Central memory CD8-positive, alpha-beta T cell (primary cell): ENCODE measurements at regions not wholly inside any gene's neighbourhood (a gene's known extent, or its start where the extent isn't known, plus 50 kb on each side); places are given as distances from the start of the nearest gene placed in this dataset.
A peak's percentile ranks its signal among the peaks of the same experiment; 100 is the strongest.

Source experiments
- ATAC-seq: fragments of 150-1000 bp; cut with Tn5 transposase; replicated peaks from 2 replicates; pipeline ENCODE4 v1.10.0; 2022; ENCODE audit warnings: mild to moderate bottlenecking, moderate FRiP score, moderate number of reproducible peaks; ENCODE audit not compliant: poor library complexity, severe bottlenecking; ENCODE audit errors: extremely low read depth
- DNase-seq, 2 donors: peaks; one replicate each; pipeline ENCODE4 v3.0.0; 2021; ENCODE audit warnings: low spot score in 2 of 2
- H3K27ac Mint-ChIP-seq: one replicate; pipeline ENCODE4 v1.8.0; 2022; ENCODE audit warnings: low read depth, mild to moderate bottlenecking, moderate library complexity, mixed read lengths
- H3K27me3 Mint-ChIP-seq: one replicate; pipeline ENCODE4 v1.8.0; 2022; ENCODE audit warnings: mixed read lengths
- H3K36me3 Mint-ChIP-seq: one replicate; pipeline ENCODE4 v1.8.0; 2022; ENCODE audit warnings: mild to moderate bottlenecking, moderate library complexity, mixed read lengths; ENCODE audit not compliant: insufficient read depth
- H3K4me1 Mint-ChIP-seq: one replicate; pipeline ENCODE4 v1.8.0; 2022; ENCODE audit warnings: mixed read lengths
- H3K4me3 Mint-ChIP-seq: one replicate; pipeline ENCODE4 v1.8.0; 2022; ENCODE audit warnings: mild to moderate bottlenecking, moderate library complexity, mixed read lengths
- H3K9me3 Mint-ChIP-seq: one replicate; pipeline ENCODE4 v1.8.0; 2022; ENCODE audit warnings: mixed read lengths

DNA sequence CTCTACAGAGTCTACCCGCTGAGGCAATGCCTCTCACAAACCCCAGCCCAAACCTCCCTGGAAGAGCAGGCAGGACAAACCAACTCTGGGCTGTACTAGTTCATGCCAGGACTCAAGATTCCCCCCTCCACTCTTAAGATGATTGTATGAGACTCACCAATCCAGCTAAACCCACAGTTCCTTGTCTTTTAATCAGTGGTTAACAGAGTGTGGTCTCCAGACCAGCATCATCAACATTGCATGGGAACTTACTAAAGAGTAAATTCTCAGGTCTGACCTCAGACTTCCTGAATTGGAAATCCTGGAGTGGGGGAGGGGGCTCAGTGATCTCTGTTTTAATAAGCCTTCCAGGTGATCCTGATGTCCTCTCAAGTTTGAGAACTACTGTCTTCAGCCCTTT is 240.9 kb downstream of the GAS1 start:
- ATAC-seq (no peak), DNase-seq (no peak)
- Mint-ChIP-seq H3K27ac (no peak overlapping the region), H3K4me1 (no peaks in the 10 kb centered on the region), H3K36me3 (no peaks in the 10 kb centered on the region), H3K4me3 (no peak overlapping the region), H3K27me3 (peaks cover 24% of the 10 kb centered on the region), H3K9me3 (no peaks in the 10 kb centered on the region)

DNA sequence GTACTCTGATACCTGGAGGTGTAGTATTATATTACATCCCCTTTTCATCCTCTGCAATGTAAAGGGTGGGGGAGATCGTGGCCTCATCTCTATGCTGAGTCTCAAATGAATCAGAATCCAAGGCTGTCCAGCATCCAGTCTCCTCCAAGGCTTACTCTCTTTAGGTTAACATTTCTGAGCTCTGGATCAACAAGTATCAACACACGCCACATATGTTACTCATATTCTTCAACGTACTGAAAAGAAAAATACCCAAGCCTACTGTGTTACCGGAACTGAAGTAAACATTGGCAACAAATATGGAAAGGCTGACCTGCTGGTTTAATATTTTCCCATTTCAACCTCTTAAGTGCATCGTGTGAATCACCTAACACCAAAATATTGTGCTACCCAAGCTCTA is 241.8 kb downstream of the GAS1 start:
- DNase-seq = no peak
- no peaks in the 10 kb centered on the region for H3K36me3 Mint-ChIP-seq
- H3K27me3 Mint-ChIP-seq = peaks cover 33% of the 10 kb centered on the region
- no peaks in the 10 kb centered on the region for H3K9me3 Mint-ChIP-seq
- H3K4me3 Mint-ChIP-seq = no peak overlapping the region
- no peaks in the 10 kb centered on the region for H3K4me1 Mint-ChIP-seq
- no peak overlapping the region for H3K27ac Mint-ChIP-seq
- no peak for ATAC-seq

DNA sequence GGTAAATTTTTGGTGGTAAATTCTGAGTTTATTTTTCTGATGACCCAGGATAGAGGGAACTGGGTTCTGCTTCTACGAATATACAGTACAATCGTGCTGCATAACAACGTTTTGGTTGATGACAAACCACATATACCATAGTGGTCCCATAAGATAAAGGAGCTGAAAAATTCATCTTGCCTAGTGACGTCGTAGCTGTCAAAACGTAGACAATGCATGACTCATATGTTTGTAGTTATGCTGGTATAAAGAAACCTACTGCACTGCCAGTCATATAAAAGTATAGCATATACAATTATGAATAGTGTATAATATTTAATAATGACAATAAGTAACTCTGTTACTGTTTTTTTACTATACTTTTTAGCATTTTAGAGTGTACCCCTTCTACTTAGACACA is 244.0 kb downstream of the GAS1 start:
- H3K27ac Mint-ChIP-seq = no peak overlapping the region
- DNase-seq = no peak
- H3K4me3 Mint-ChIP-seq = no peak overlapping the region
- H3K9me3 Mint-ChIP-seq = no peaks in the 10 kb centered on the region
- no peaks in the 10 kb centered on the region for H3K4me1 Mint-ChIP-seq
- no peak for ATAC-seq
- H3K36me3 Mint-ChIP-seq = no peaks in the 10 kb centered on the region
- H3K27me3 Mint-ChIP-seq = peaks cover 52% of the 10 kb centered on the region

DNA sequence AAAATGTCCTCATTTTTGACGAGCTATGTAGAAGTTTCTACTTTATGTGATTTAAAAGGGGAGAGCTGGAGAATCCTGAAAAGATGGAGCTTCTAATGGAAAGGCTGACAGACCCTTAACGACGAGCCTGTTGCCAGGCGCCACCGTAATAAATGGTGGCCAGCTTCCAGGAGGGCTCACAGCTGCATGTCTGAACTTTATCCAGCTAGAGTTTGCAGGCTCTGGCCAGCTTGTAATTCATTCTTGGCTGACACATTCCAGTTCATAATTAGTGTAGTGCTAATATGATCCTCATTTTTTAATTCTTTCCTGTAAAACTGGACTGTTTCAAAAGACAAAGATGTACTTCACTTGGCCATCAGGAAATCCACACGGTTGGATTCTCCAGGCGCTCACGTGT is 246.7 kb downstream of the GAS1 start:
- H3K27me3 Mint-ChIP-seq = peaks cover 63% of the 10 kb centered on the region
- H3K4me1 Mint-ChIP-seq = no peaks in the 10 kb centered on the region
- H3K36me3 Mint-ChIP-seq = no peaks in the 10 kb centered on the region
- no peak overlapping the region for H3K27ac Mint-ChIP-seq
- ATAC-seq = no peak
- no peaks in the 10 kb centered on the region for H3K9me3 Mint-ChIP-seq
- DNase-seq = no peak
- no peak overlapping the region for H3K4me3 Mint-ChIP-seq

DNA sequence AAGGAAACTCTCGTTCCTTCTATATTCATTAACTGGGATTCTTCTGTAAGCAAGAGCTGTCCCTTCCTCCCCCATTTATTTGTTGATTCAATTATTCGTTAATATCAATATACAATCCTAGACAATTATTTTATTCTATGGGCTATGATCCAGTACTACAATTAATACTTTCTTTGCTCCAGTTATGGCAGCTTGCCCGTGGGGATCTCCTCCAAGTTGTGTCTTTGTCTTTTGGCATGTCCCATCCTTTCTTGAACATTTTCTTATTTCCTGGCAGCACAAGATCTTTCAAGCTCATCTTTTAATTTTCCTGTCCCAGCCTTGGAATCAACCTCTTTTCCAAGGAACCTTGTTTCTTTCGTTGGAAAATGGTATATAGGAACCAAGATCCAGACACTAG is 249.3 kb downstream of the GAS1 start:
- H3K27me3 Mint-ChIP-seq = peaks cover 69% of the 10 kb centered on the region
- no peak overlapping the region for H3K27ac Mint-ChIP-seq
- DNase-seq = no peak
- no peaks in the 10 kb centered on the region for H3K4me1 Mint-ChIP-seq
- no peak for ATAC-seq
- no peaks in the 10 kb centered on the region for H3K9me3 Mint-ChIP-seq
- H3K4me3 Mint-ChIP-seq = no peak overlapping the region
- no peaks in the 10 kb centered on the region for H3K36me3 Mint-ChIP-seq

DNA sequence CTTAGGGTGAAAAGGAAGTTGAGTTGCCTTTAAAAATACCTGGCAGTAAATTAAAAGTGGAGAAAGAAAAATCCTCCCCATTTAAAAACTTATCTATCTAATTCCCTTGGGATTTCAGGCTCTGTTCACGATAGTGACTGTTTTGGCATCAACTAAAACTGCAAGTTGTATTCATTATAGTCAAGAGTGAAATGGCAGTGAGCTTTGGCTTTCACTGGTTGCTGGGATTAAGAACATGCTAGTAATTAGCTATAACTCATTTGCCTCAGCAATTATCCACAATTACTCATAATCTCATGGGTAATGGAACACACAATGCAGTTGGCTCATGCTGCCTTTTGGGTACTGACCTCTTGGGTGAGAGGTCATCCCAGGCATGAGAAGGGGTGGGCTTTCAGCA is 250.1 kb downstream of the GAS1 start:
- no peak for DNase-seq
- no peak overlapping the region for H3K27ac Mint-ChIP-seq
- no peaks in the 10 kb centered on the region for H3K36me3 Mint-ChIP-seq
- H3K4me1 Mint-ChIP-seq = no peaks in the 10 kb centered on the region
- no peak overlapping the region for H3K4me3 Mint-ChIP-seq
- peaks cover 75% of the 10 kb centered on the region for H3K27me3 Mint-ChIP-seq
- H3K9me3 Mint-ChIP-seq = no peaks in the 10 kb centered on the region
- ATAC-seq = no peak

DNA sequence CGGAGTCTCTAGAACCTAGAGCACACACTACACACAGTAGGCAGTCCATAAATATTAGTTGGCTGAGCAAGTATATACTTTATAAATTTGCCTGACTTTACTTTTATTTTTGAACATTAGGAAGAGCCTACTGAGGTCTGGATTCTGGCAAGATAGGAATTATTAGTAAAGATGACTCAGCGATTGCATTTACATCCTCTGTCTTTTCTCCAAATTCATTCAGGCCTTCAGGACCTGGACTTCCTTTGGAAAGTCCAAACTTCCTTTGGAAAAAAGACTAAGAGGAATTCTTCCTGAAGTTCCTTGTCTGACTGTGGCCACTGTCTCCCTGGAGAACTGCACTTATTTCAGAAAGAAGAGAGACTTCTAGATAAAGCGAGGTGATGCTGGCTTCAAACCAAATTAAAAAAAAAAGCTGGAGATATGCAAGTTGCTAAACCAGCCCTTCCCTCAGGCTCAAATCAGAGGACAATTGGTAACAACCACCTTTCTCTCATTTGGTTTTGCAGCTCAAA is 251.3 kb downstream of the GAS1 start:
- no peak for ATAC-seq
- H3K27me3 Mint-ChIP-seq = peaks cover 66% of the 10 kb centered on the region
- no peak overlapping the region for H3K27ac Mint-ChIP-seq
- no peak for DNase-seq
- H3K4me1 Mint-ChIP-seq = no peaks in the 10 kb centered on the region
- no peaks in the 10 kb centered on the region for H3K9me3 Mint-ChIP-seq
- no peaks in the 10 kb centered on the region for H3K36me3 Mint-ChIP-seq
- H3K4me3 Mint-ChIP-seq = no peak overlapping the region

DNA sequence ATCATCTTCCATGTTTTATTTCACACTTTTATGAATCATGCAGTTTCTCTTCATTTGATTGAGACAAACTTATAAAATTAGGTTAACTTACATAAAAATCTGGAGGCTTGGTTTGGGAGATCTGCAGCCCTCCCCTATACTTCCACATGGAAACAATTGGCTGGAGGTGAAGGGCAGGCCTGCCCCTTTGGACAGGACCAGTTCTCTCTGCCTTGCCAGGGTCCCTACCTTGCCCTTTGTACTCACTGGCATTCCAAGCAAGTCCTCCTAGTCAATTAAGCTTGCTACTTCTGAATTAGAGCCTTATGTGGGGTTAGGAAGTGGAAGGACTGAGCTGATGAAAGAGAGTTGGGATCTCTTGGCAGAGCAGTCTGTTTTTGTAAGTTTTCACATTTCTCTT is 257.3 kb downstream of the GAS1 start:
- no peaks in the 10 kb centered on the region for H3K36me3 Mint-ChIP-seq
- no peak overlapping the region for H3K27ac Mint-ChIP-seq
- no peaks in the 10 kb centered on the region for H3K9me3 Mint-ChIP-seq
- ATAC-seq = no peak
- peaks cover 47% of the 10 kb centered on the region for H3K27me3 Mint-ChIP-seq
- no peaks in the 10 kb centered on the region for H3K4me1 Mint-ChIP-seq
- DNase-seq = no peak
- no peak overlapping the region for H3K4me3 Mint-ChIP-seq

DNA sequence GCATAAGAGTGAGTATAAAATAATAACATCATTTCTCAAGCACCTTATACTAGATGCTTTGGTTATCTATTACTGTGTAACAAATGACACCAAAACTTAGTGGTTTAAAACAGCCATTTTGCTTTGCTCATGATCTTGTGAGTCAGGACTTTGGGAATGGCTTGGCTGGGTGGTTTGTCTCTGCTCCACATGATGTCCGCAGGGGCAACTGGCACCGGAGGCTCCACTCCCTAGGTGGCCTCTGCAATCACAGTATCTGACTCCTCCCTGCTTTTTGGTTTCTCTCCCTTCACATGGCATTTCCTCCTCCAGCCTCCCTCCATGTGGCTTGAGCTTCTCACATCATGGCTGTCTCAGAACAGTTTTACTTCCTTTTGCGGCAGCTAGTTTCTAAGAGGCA is 259.5 kb downstream of the GAS1 start:
- ATAC-seq = no peak
- no peak overlapping the region for H3K27ac Mint-ChIP-seq
- no peaks in the 10 kb centered on the region for H3K4me1 Mint-ChIP-seq
- no peak overlapping the region for H3K4me3 Mint-ChIP-seq
- H3K9me3 Mint-ChIP-seq = no peaks in the 10 kb centered on the region
- H3K27me3 Mint-ChIP-seq = peaks cover 32% of the 10 kb centered on the region
- H3K36me3 Mint-ChIP-seq = no peaks in the 10 kb centered on the region
- DNase-seq = no peak

DNA sequence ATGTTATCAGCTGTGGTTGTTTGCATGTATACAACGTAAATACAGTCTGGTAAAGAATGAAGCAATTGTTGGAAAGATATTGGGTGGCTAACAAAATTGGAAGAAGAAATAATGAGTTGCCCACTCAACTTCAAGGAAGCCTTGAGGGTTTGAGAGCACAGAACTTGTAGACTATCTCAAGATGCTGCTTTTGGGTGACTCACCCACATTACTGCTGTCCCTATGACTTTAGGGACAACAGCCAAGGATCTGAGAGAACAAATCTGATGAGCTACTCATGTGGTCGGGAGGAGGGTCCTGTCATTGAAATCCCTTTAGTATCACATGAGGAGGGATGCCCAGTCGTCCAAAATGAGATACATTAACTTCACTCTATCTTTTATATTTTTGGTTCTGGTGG is 261.8 kb downstream of the GAS1 start:
- H3K36me3 Mint-ChIP-seq = no peaks in the 10 kb centered on the region
- H3K27me3 Mint-ChIP-seq = peaks cover 31% of the 10 kb centered on the region
- H3K4me1 Mint-ChIP-seq = no peaks in the 10 kb centered on the region
- no peak overlapping the region for H3K4me3 Mint-ChIP-seq
- ATAC-seq (no peak), DNase-seq (no peak)
- no peak overlapping the region for H3K27ac Mint-ChIP-seq
- H3K9me3 Mint-ChIP-seq = no peaks in the 10 kb centered on the region

DNA sequence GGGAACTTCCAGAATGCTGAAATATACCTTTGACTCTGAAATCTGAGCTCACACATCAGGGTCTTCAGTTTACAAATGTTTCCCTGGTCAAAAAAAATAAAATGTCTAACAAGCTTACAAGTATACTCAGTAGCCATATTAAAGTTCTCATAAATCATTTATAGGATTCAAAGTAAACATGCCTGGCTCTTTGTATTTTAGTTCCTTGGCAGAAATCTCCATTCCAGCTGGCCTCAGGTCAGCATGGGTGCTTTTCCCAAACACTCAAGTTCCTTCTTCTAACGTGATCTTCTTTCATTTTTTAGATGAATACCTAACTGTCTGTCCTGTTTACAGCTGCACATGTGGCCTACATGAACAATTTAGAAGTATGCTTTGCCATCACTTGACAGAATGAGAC is 263.2 kb downstream of the GAS1 start:
- Mint-ChIP-seq H3K9me3 (no peaks in the 10 kb centered on the region), H3K36me3 (no peaks in the 10 kb centered on the region), H3K27ac (no peak overlapping the region), H3K4me1 (no peaks in the 10 kb centered on the region), H3K4me3 (no peak overlapping the region), H3K27me3 (peaks cover 31% of the 10 kb centered on the region)
- DNase-seq = no peak
- ATAC-seq = no peak

DNA sequence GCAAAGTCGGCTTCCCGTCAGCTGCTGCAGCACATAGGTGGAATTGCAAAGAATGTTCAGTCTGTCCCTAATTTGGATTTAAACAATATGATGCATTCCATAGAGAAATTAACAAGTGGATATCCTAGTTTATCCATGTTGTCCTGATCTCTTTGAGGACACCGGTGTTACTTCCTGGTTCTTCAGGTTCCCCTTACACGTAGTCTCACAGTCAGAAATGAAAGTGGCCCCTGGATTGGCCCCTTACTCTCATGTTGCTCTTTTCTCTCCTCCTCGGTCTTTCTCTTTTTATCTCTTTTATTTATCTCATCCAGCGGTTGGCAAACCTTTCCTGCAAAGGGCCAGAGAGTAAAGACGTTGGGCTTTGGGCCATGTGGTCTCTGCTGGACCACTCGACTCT is 265.1 kb downstream of the GAS1 start:
- H3K36me3 Mint-ChIP-seq = no peaks in the 10 kb centered on the region
- H3K4me1 Mint-ChIP-seq = no peaks in the 10 kb centered on the region
- H3K9me3 Mint-ChIP-seq = no peaks in the 10 kb centered on the region
- no peak overlapping the region for H3K27ac Mint-ChIP-seq
- peaks cover 22% of the 10 kb centered on the region for H3K27me3 Mint-ChIP-seq
- H3K4me3 Mint-ChIP-seq = peak overlapping the region; percentile 8
- no peak for ATAC-seq
- DNase-seq = no peak

DNA sequence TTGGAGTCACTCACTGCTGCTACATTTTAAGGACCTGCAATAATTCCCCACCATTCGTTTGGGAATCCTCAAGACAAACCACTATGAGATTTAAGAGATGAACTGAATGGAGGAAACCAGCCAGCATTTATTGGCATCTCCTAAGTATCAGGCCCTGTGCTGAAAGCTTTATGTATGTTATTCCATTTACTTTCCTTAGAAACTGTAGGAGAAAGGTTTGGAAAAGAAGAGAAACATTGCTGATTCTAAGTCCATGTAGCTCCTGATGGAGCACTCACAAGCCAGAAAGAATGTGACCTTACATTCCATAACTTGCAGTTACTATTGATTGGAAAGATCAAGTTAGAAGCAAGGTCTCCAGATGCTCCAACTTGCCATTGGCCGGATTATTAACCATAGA is 267.4 kb downstream of the GAS1 start:
- Mint-ChIP-seq H3K9me3 (no peaks in the 10 kb centered on the region), H3K27me3 (peaks cover 10% of the 10 kb centered on the region), H3K27ac (no peak overlapping the region), H3K36me3 (no peaks in the 10 kb centered on the region), H3K4me3 (no peak overlapping the region), H3K4me1 (no peaks in the 10 kb centered on the region)
- DNase-seq (no peak), ATAC-seq (no peak)

DNA sequence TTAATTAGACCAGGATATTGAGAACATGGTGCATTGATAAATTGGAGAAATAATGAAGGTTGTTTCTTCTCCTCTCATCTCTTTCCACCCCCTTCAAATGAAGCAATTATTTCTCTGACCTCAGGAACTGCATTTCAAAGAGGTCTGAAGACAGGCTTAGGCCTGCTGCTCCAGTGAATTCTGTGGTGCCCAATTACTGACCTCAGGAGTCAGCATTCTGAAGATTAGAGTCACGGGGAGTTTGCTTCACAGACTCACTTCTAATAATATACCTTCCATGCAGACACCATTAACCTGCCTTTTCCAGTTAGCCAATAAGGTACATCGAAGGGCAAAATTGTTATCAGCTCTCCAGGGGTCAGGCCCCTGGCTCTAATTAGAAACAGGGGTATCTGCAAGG is 270.9 kb downstream of the GAS1 start:
- no peak for ATAC-seq

More for the DNA sequence above, 270.9 kb downstream of the GAS1 start:
- Mint-ChIP-seq H3K9me3 (no peaks in the 10 kb centered on the region), H3K4me1 (no peaks in the 10 kb centered on the region), H3K4me3 (no peak overlapping the region), H3K27ac (no peak overlapping the region), H3K36me3 (no peaks in the 10 kb centered on the region), H3K27me3 (no peaks in the 10 kb centered on the region)
- no peak for DNase-seq
